Amniotic stem cell (primary cell): ENCODE measurements at regions not wholly inside any gene's neighbourhood (a gene's known extent, or its start where the extent isn't known, plus 50 kb on each side); places are given as distances from the start of the nearest gene placed in this dataset.
A peak's percentile ranks its signal among the peaks of the same experiment; 100 is the strongest.

Experiments
- DNase-seq: peaks from one replicate; lab custom pipeline; 2025; lab: John Stamatoyannopoulos, UW

DNA sequence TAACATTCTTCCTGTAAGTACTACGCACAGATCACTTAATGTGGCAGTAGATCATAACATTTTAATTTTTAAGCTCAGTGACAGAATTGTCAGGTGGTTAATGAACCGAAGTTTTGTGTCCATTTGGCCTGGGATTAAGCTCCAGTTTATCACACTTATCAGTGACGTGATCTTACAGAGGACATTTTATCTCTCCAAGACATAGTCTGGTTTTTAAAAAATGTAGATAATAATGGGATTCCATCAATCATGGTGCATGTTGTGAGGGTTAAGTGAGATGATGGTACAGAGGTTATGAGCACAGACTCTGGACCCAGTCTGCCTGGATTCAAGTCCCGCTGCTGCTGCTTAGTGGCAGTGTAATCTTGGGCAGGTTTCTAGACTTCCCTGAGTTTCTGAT, 66.0 kb upstream of the ZFAND5 start:
- DNase-seq = no peak

GRCh38 chr9:72428329-72428728, 63.3 kb upstream of the ZFAND5 start:
- peak; percentile 75 for DNase-seq

DNA sequence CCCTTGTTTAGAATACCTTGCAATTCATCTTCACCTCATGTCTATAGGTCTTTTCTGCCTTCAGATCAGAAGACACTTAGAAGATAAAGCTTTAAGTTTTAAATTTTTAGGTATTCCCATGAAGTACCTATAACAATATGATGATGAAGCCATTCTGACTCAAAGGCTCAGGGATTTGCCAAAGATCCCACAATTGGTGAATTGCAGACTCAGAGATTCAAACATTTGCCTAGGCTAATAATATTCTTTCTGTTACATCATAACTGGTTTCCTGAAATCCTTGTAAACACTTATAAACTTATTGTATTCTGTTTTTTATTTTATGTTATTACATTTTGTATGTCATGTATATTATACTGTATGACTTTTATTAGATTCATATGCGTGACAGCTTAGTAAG, 62.8 kb upstream of the ZFAND5 start:
- DNase-seq = no peak

DNA sequence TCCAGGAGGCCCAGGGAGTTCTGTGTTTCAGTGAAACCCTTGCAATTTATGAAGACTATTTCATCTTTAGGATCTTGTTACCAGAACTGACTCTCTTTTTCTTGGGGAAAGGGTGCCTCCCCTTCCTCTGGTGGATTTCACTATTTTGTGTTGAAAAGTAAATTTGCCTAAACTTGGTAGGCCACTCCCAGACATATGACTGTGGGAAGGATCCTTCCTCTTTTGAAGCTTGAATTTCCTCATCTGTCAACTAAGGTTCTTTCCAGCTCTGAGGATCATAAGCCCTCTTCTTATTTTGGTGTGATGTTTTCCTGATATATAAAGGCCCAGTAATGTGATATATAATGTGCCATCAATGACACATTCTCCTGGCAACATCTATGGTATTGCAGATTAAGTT, 59.1 kb upstream of the ZFAND5 start:
- no peak for DNase-seq

DNA sequence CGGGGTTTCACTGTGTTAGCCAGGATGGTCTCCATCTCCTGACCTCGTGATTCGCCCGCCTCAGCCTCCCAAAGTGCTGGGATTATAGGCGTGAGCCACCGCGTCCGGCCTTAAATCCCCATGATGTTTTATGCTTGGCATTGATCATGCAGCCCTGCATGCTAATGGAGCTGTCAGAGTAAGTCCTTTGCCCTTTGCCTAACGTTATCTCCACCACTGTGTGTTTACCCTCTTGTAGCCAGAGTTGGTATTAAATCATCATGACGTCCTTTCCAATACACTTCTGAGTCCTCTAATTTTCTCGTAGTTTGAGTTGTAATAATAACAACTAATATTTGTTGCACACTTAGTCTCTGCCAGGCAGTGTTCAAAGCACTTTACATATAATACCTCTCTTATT, 57.2 kb upstream of the ZFAND5 start:
- DNase-seq = no peak

GRCh38 chr9:72420783-72421182, 55.8 kb upstream of the ZFAND5 start:
- no peak for DNase-seq

GRCh38 chr9:72415948-72416347, 50.9 kb upstream of the ZFAND5 start:
- no peak for DNase-seq

GRCh38 chr9:72415163-72415562, 50.2 kb upstream of the ZFAND5 start:
- DNase-seq = no peak
